ENCODE measurements at regions not wholly inside any gene's neighbourhood (a gene's known extent, or its start where the extent isn't known, plus 50 kb on each side); places are given as distances from the start of the nearest gene placed in this dataset.
"Not testable (repeated sequence)": the region's sequence is repeated elsewhere in the genome, so short reads cannot be mapped to it uniquely, and the experiment has no call there.

DNA sequence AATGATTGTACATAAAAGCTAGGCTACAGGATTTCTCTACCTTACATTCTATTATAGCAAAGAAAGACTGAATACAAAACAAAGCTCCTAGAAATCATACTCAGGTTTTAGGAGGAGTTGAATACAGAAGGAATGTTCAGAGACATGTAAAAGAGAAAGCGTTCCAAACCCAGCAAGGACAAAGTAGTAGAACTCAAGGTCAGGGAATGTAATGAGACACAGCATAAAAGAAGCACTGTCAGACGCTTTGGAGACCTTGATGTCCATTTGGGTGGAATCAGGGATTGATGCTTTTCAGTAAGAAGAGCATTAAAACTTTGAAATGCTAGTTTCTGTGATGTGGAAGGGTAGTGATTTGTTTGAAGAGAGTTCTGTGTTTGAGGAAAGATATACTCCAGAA lies 303.6 kb downstream of the PCDH7 start:
- Mint-ChIP-seq H3K27me3 (ENCODE audit: unreplicated experiment) (no peaks in the 10 kb centered on the region), H3K4me3 (ENCODE audit: unreplicated experiment) (no peak overlapping the region), H3K27ac (ENCODE audit: unreplicated experiment) (no peak overlapping the region), H3K4me1 (ENCODE audit: unreplicated experiment) (peaks cover 3% of the 10 kb centered on the region), H3K36me3 (ENCODE audit: low read depth, unreplicated experiment) (no peaks in the 10 kb centered on the region), H3K9me3 (ENCODE audit: unreplicated experiment) (no peaks in the 10 kb centered on the region)
- DNase-seq (ENCODE audit: low spot score) = no peak
- TF ChIP-seq, protein P1, sequence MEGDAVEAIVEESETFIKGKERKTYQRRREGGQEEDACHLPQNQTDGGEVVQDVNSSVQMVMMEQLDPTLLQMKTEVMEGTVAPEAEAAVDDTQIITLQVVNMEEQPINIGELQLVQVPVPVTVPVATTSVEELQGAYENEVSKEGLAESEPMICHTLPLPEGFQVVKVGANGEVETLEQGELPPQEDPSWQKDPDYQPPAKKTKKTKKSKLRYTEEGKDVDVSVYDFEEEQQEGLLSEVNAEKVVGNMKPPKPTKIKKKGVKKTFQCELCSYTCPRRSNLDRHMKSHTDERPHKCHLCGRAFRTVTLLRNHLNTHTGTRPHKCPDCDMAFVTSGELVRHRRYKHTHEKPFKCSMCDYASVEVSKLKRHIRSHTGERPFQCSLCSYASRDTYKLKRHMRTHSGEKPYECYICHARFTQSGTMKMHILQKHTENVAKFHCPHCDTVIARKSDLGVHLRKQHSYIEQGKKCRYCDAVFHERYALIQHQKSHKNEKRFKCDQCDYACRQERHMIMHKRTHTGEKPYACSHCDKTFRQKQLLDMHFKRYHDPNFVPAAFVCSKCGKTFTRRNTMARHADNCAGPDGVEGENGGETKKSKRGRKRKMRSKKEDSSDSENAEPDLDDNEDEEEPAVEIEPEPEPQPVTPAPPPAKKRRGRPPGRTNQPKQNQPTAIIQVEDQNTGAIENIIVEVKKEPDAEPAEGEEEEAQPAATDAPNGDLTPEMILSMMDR (IDR thresholded peaks at IDR 0.05; ENCODE audit: unreplicated experiment) = no peak

DNA sequence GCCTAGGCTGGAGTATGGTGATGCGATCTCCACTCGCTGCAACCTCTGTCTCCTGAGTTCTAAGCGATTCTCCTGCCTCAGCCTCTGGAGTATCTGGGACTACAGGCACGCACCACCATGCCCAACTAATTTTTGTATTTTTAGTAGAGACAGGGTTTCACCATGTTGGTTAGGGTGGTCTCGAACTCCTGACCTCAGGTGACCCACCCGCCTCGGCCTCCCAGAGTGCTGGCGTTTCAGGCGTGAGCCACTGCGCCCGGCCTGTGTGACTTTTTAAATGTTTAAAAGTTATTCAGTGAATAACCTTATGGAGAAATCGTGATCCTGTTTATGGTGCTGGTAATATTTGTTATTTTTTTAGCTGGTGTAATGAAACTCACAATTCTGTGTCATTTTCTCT lies 304.6 kb downstream of the PCDH7 start:
- H3K4me3 Mint-ChIP-seq (ENCODE audit: unreplicated experiment); H3K36me3 Mint-ChIP-seq (ENCODE audit: low read depth, unreplicated experiment); H3K27me3 Mint-ChIP-seq (ENCODE audit: unreplicated experiment); DNase-seq (ENCODE audit: low spot score); H3K9me3 Mint-ChIP-seq (ENCODE audit: unreplicated experiment); H3K27ac Mint-ChIP-seq (ENCODE audit: unreplicated experiment); H3K4me1 Mint-ChIP-seq (ENCODE audit: unreplicated experiment): not testable (repeated sequence)

DNA sequence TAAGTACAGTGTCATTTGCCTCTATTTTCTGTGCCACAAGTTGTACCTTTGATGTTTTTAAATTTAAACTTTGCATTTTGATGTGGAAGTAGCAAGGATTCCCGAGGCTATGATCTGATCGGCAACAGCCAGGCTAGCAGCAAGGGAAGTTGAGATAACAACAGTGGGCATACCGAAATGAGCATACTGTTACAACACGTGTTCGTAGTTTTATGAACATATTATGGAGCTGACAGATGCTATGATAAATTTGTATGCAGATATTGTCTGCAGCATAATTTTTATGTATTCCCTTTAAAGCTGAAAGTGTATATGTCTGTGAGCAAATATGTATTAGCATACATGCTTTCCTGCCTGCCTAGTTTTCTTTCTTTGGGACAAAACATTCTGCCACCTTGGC lies 306.1 kb downstream of the PCDH7 start:
- no peak for DNase-seq (ENCODE audit: low spot score)
- TF ChIP-seq, protein P1 (IDR thresholded peaks at IDR 0.05; ENCODE audit: unreplicated experiment) = no peak
- Mint-ChIP-seq H3K27ac (ENCODE audit: unreplicated experiment) (no peak overlapping the region), H3K4me3 (ENCODE audit: unreplicated experiment) (no peak overlapping the region), H3K4me1 (ENCODE audit: unreplicated experiment) (peaks cover 3% of the 10 kb centered on the region), H3K9me3 (ENCODE audit: unreplicated experiment) (no peaks in the 10 kb centered on the region), H3K36me3 (ENCODE audit: low read depth, unreplicated experiment) (no peaks in the 10 kb centered on the region), H3K27me3 (ENCODE audit: unreplicated experiment) (no peaks in the 10 kb centered on the region)

DNA sequence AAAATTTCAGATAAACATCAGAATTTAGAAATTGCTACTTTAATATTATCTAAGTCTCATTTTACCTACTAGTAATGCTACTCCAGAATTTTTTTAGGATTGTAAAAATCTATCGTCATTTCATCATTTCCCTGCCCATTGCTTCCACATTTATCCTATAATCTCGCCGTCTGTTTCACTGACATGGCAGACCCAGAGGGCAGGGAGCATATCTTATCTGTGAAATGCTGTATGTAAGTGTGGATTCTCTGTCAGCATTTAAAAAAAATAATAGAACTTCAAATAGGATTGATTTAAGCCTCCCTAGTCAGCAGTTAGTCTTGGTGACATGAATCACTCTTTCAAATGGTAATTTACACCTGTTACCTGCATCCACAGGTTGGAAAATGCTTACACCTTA lies 314.4 kb downstream of the PCDH7 start:
- no peak for DNase-seq (ENCODE audit: low spot score)
- no peak overlapping the region for H3K4me3 Mint-ChIP-seq (ENCODE audit: unreplicated experiment)
- no peaks in the 10 kb centered on the region for H3K9me3 Mint-ChIP-seq (ENCODE audit: unreplicated experiment)
- no peaks in the 10 kb centered on the region for H3K36me3 Mint-ChIP-seq (ENCODE audit: low read depth, unreplicated experiment)
- no peak overlapping the region for H3K27ac Mint-ChIP-seq (ENCODE audit: unreplicated experiment)
- H3K27me3 Mint-ChIP-seq (ENCODE audit: unreplicated experiment) = peaks cover 1% of the 10 kb centered on the region
- TF ChIP-seq, protein P1 (IDR thresholded peaks at IDR 0.05; ENCODE audit: unreplicated experiment) = no peak
- H3K4me1 Mint-ChIP-seq (ENCODE audit: unreplicated experiment) = no peaks in the 10 kb centered on the region

DNA sequence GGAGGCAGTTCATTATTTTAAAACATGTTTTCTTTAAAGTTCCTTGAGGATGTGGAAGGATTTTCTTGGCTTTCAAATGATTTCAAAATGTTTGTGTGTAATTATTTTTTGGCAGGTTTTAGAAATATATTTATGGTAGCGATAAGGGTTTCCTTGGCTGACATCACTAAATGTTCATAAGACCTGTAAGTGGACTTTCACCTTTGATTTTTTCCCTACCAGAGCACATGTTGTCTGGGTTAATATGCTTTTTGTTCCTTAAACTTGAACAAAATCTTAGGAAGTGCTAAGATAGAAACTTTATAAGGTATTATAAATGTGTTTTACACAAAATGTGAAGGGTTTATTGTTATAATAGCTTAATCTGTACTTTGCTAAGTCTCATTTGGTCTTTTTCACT lies 315.6 kb downstream of the PCDH7 start:
- Mint-ChIP-seq H3K4me1 (ENCODE audit: unreplicated experiment) (no peaks in the 10 kb centered on the region), H3K27ac (ENCODE audit: unreplicated experiment) (no peak overlapping the region), H3K27me3 (ENCODE audit: unreplicated experiment) (peaks cover 1% of the 10 kb centered on the region), H3K36me3 (ENCODE audit: low read depth, unreplicated experiment) (no peaks in the 10 kb centered on the region), H3K4me3 (ENCODE audit: unreplicated experiment) (no peak overlapping the region), H3K9me3 (ENCODE audit: unreplicated experiment) (no peaks in the 10 kb centered on the region)
- DNase-seq (ENCODE audit: low spot score) = no peak
- TF ChIP-seq, protein P1 (IDR thresholded peaks at IDR 0.05; ENCODE audit: unreplicated experiment) = no peak

DNA sequence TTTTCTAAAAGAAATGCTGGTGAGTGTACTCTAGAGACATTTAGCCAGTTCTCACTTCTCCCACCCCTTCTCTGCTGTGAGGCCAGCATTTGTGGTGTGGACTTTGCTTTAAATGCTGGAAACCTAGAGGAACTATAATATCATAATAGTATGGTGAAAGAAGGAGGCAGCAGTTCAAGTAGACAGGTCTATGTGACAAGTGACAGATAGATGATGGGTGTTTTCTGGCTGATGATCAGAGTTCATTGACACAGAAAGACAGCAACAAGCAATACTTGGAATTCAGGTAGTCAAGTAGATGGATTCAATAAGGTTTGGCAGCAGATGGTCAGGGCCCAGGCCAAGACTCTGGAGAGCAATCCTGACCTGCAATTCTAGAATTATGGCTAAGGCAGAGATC lies 317.5 kb downstream of the PCDH7 start:
- H3K9me3 Mint-ChIP-seq (ENCODE audit: unreplicated experiment) = no peaks in the 10 kb centered on the region
- peaks cover 1% of the 10 kb centered on the region for H3K27me3 Mint-ChIP-seq (ENCODE audit: unreplicated experiment)
- H3K27ac Mint-ChIP-seq (ENCODE audit: unreplicated experiment) = no peak overlapping the region
- TF ChIP-seq, protein P1 (IDR thresholded peaks at IDR 0.05; ENCODE audit: unreplicated experiment) = no peak
- H3K36me3 Mint-ChIP-seq (ENCODE audit: low read depth, unreplicated experiment) = no peaks in the 10 kb centered on the region
- no peak overlapping the region for H3K4me3 Mint-ChIP-seq (ENCODE audit: unreplicated experiment)
- no peaks in the 10 kb centered on the region for H3K4me1 Mint-ChIP-seq (ENCODE audit: unreplicated experiment)
- no peak for DNase-seq (ENCODE audit: low spot score)

Data from endothelial cell (in vitro differentiated cells).